22Rv1 (cell line): ENCODE measurements at regions not wholly inside any gene's neighbourhood (a gene's known extent, or its start where the extent isn't known, plus 50 kb on each side); places are given as distances from the start of the nearest gene placed in this dataset.

Source experiments
- CTCF ChIP-seq: fragments of 450-650 bp; IDR thresholded peaks from 2 replicates; pipeline ENCODE4 v1.5.1; 2017; ENCODE audit warnings: mild to moderate bottlenecking
- ZFX ChIP-seq: fragments of 450-650 bp; IDR thresholded peaks from 2 replicates; pipeline ENCODE4 v1.6.1; 2017; ENCODE audit warnings: antibody characterized with exemption, borderline replicate concordance

- TF ChIP-seq CTCF, result no peak
- TF ChIP-seq ZFX, result no peak
These were observed 93.2 kb upstream of the ALX4 start for GRCh38 chr11:44403176-44403575.
